ENCODE measurements at regions not wholly inside any gene's neighbourhood (a gene's known extent, or its start where the extent isn't known, plus 50 kb on each side); places are given as distances from the start of the nearest gene placed in this dataset.
"Not testable (repeated sequence)": the region's sequence is repeated elsewhere in the genome, so short reads cannot be mapped to it uniquely, and the experiment has no call there.

- no peaks in the 10 kb centered on the region for H3K4me1 ChIP-seq (ENCODE audit: insufficient read depth, low read length)
- no peak overlapping the region for H3K4me3 ChIP-seq (ENCODE audit: insufficient read depth, low read length)
- H3K27ac ChIP-seq (ENCODE audit: low read depth, low read length): no peak overlapping the region
- H3K27me3 ChIP-seq (ENCODE audit: insufficient read depth, low read length): no peaks in the 10 kb centered on the region
- no peaks in the 10 kb centered on the region for H3K36me3 ChIP-seq (ENCODE audit: insufficient read depth, low read length)
- no peak for DNase-seq (ENCODE audit: insufficient read length, low spot score, missing footprints)
- H3K79me2 ChIP-seq (ENCODE audit: insufficient read depth, low read length): no peaks in the 10 kb centered on the region
- TF ChIP-seq, protein P1, sequence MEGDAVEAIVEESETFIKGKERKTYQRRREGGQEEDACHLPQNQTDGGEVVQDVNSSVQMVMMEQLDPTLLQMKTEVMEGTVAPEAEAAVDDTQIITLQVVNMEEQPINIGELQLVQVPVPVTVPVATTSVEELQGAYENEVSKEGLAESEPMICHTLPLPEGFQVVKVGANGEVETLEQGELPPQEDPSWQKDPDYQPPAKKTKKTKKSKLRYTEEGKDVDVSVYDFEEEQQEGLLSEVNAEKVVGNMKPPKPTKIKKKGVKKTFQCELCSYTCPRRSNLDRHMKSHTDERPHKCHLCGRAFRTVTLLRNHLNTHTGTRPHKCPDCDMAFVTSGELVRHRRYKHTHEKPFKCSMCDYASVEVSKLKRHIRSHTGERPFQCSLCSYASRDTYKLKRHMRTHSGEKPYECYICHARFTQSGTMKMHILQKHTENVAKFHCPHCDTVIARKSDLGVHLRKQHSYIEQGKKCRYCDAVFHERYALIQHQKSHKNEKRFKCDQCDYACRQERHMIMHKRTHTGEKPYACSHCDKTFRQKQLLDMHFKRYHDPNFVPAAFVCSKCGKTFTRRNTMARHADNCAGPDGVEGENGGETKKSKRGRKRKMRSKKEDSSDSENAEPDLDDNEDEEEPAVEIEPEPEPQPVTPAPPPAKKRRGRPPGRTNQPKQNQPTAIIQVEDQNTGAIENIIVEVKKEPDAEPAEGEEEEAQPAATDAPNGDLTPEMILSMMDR (IDR thresholded peaks at IDR 0.05; ENCODE audit: extremely low read depth, low read depth, low read length): no peak
- no peaks in the 10 kb centered on the region for H3K9me3 ChIP-seq (ENCODE audit: low read depth, low read length)
- H2AFZ ChIP-seq (ENCODE audit: low read length): no peak overlapping the region
- no peak overlapping the region for H3K4me2 ChIP-seq (ENCODE audit: insufficient read depth, low read length)
- H4K20me1 ChIP-seq (ENCODE audit: insufficient read depth, low read length): no peaks in the 10 kb centered on the region
Observed at GRCh38 chr7:67635271-67635670, 638.6 kb downstream of the TYW1 start.

DNA sequence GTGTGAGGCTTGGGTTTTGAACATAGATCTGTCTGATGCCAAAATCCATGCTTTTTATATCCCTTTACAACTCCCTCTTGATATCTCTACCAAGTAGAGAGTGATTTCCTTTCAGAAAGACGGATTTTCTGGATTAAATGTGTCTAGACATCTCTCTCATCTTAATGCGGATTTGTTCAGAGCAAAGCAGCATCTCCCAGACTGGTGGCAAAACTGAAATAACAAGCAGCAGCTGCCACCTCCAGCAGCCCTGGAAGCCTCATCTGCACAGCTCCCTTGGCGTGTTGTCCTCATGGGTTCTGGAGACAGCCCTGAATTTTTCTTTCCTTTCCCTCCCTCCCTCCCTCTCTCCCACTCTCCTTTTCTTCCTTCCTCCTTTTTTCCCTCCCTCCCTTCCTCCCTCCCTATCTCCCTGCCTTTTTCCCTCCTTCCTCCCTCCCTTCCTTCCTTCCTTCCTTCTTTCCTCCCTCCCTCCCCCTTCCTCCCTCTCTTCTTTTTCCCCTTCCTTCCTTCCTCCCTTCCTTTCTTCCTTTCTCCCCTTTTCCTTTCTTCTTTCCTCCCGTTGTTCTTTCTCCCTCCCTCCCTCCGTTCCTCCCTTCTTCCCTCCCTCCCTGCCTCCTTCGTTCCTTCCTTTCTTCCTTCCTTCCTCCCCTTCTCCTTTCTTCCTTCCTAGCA, 639.9 kb downstream of the TYW1 start:
- Histone ChIP-seq H3K4me2 (ENCODE audit: insufficient read depth, low read length) (no peak overlapping the region), H3K79me2 (ENCODE audit: insufficient read depth, low read length) (no peaks in the 10 kb centered on the region), H2AFZ (ENCODE audit: low read length) (no peak overlapping the region), H3K27me3 (ENCODE audit: insufficient read depth, low read length) (no peaks in the 10 kb centered on the region), H3K4me3 (ENCODE audit: insufficient read depth, low read length) (no peak overlapping the region), H3K9me3 (ENCODE audit: low read depth, low read length) (no peaks in the 10 kb centered on the region), H3K4me1 (ENCODE audit: insufficient read depth, low read length) (no peaks in the 10 kb centered on the region), H3K27ac (ENCODE audit: low read depth, low read length) (no peak overlapping the region), H3K36me3 (ENCODE audit: insufficient read depth, low read length) (no peaks in the 10 kb centered on the region), H4K20me1 (ENCODE audit: insufficient read depth, low read length) (no peaks in the 10 kb centered on the region)
- DNase-seq (ENCODE audit: insufficient read length, low spot score, missing footprints): no peak
- TF ChIP-seq, protein P1 (IDR thresholded peaks at IDR 0.05; ENCODE audit: extremely low read depth, low read depth, low read length): no peak

DNA sequence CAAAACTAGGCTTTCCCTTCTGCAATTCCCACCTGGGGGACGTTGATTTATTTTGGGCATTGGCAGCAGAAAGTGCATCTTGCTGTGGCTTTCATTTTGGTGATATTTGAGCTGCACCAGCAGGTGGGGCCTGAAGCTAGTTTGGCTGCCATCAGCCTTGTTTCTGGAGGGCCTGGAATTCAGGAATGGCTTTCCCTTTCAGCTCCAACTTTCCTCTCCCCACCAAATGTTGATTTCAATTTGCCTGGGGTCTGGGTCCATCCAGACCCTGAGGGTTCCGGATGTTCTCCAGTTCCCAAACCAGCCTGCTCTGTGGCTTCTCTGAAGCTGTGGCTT, 640.4 kb downstream of the TYW1 start:
- no peak overlapping the region for H3K4me3 ChIP-seq (ENCODE audit: insufficient read depth, low read length)
- H3K27ac ChIP-seq (ENCODE audit: low read depth, low read length): no peak overlapping the region
- H3K79me2 ChIP-seq (ENCODE audit: insufficient read depth, low read length): no peaks in the 10 kb centered on the region
- no peaks in the 10 kb centered on the region for H3K9me3 ChIP-seq (ENCODE audit: low read depth, low read length)
- DNase-seq (ENCODE audit: insufficient read length, low spot score, missing footprints): no peak
- H3K36me3 ChIP-seq (ENCODE audit: insufficient read depth, low read length): no peaks in the 10 kb centered on the region
- H3K4me1 ChIP-seq (ENCODE audit: insufficient read depth, low read length): no peaks in the 10 kb centered on the region
- no peak overlapping the region for H3K4me2 ChIP-seq (ENCODE audit: insufficient read depth, low read length)
- TF ChIP-seq, protein P1 (IDR thresholded peaks at IDR 0.05; ENCODE audit: extremely low read depth, low read depth, low read length): no peak
- no peaks in the 10 kb centered on the region for H4K20me1 ChIP-seq (ENCODE audit: insufficient read depth, low read length)
- no peaks in the 10 kb centered on the region for H3K27me3 ChIP-seq (ENCODE audit: insufficient read depth, low read length)
- H2AFZ ChIP-seq (ENCODE audit: low read length): no peak overlapping the region

GRCh38 chr7:67642542-67642941, 645.9 kb downstream of the TYW1 start:
- H4K20me1 ChIP-seq (ENCODE audit: insufficient read depth, low read length); DNase-seq (ENCODE audit: insufficient read length, low spot score, missing footprints); H3K4me1 ChIP-seq (ENCODE audit: insufficient read depth, low read length); H3K4me3 ChIP-seq (ENCODE audit: insufficient read depth, low read length); H3K9me3 ChIP-seq (ENCODE audit: low read depth, low read length); H3K79me2 ChIP-seq (ENCODE audit: insufficient read depth, low read length); H3K27me3 ChIP-seq (ENCODE audit: insufficient read depth, low read length); H3K27ac ChIP-seq (ENCODE audit: low read depth, low read length); H2AFZ ChIP-seq (ENCODE audit: low read length); H3K4me2 ChIP-seq (ENCODE audit: insufficient read depth, low read length); H3K36me3 ChIP-seq (ENCODE audit: insufficient read depth, low read length): not testable (repeated sequence)

Measured in osteoblast (primary cell).